ENCODE measurements at regions not wholly inside any gene's neighbourhood (a gene's known extent, or its start where the extent isn't known, plus 50 kb on each side); places are given as distances from the start of the nearest gene placed in this dataset.

- no peak for DNase-seq (ENCODE audit: low read depth in 2 of 2)
Observed at GRCh38 chr2:120515759-120516678, 170.1 kb downstream of the INHBB start.

GRCh38 chr2:120516679-120517314 lies 170.9 kb downstream of the INHBB start:
- DNase-seq (ENCODE audit: low read depth in 2 of 2), result no peak

- DNase-seq (ENCODE audit: low read depth in 2 of 2), result no peak
Observed at GRCh38 chr2:120517751-120518469, 172.0 kb downstream of the INHBB start.

- DNase-seq (ENCODE audit: low read depth in 2 of 2), result no peak
Observed at GRCh38 chr2:120518819-120519218, 172.9 kb downstream of the INHBB start.

GRCh38 chr2:120519469-120519868 lies 173.5 kb downstream of the INHBB start:
- no peak for DNase-seq (ENCODE audit: low read depth in 2 of 2)

GRCh38 chr2:120520454-120520853 lies 174.5 kb downstream of the INHBB start:
- no peak for DNase-seq (ENCODE audit: low read depth in 2 of 2)

- DNase-seq (ENCODE audit: low read depth in 2 of 2), result no peak
Observed at GRCh38 chr2:120520929-120521912, 175.3 kb downstream of the INHBB start.

GRCh38 chr2:120522151-120522751 lies 176.3 kb downstream of the INHBB start:
- no peak for DNase-seq (ENCODE audit: low read depth in 2 of 2)

- DNase-seq (ENCODE audit: low read depth in 2 of 2), result no peak
Observed at GRCh38 chr2:120523766-120524165, 177.8 kb downstream of the INHBB start.

- DNase-seq (ENCODE audit: low read depth in 2 of 2), result no peak
Observed at GRCh38 chr2:120524174-120524573, 178.2 kb downstream of the INHBB start.

- no peak for DNase-seq (ENCODE audit: low read depth in 2 of 2)
Observed at GRCh38 chr2:120525056-120526046, 179.4 kb downstream of the INHBB start.

- DNase-seq (ENCODE audit: low read depth in 2 of 2), result no peak
Observed at GRCh38 chr2:120526047-120526562, 180.2 kb downstream of the INHBB start.

- DNase-seq (ENCODE audit: low read depth in 2 of 2), result no peak
Observed at GRCh38 chr2:120526997-120527945, 181.3 kb downstream of the INHBB start.

- no peak for DNase-seq (ENCODE audit: low read depth in 2 of 2)
Observed at GRCh38 chr2:120528051-120528692, 182.2 kb downstream of the INHBB start.

GRCh38 chr2:120528693-120529076 lies 182.7 kb downstream of the INHBB start:
- DNase-seq (ENCODE audit: low read depth in 2 of 2), result no peak

GRCh38 chr2:120530781-120531180 lies 184.8 kb downstream of the INHBB start:
- DNase-seq (ENCODE audit: low read depth in 2 of 2), result no peak

GRCh38 chr2:120531365-120531764 lies 185.4 kb downstream of the INHBB start:
- no peak for DNase-seq (ENCODE audit: low read depth in 2 of 2)
